B cell (primary cell): ENCODE measurements at regions not wholly inside any gene's neighbourhood (a gene's known extent, or its start where the extent isn't known, plus 50 kb on each side); places are given as distances from the start of the nearest gene placed in this dataset.

Experiments
- EZH2 ChIP-seq: IDR thresholded peaks from 2 replicates; pipeline ENCODE4 v1.6.1; 2012; ENCODE audit warnings: borderline replicate concordance, low read depth, mild to moderate bottlenecking, moderate library complexity, low read length; ENCODE audit not compliant: insufficient read depth, poor library complexity, severe bottlenecking
- TF ChIP-seq, protein P1 (sequence below): fragments of 200-600 bp; IDR thresholded peaks from one replicate; pipeline ENCODE4 v1.8.0; 2022; ENCODE audit warnings: antibody characterized with exemption, mild to moderate bottlenecking

DNA sequence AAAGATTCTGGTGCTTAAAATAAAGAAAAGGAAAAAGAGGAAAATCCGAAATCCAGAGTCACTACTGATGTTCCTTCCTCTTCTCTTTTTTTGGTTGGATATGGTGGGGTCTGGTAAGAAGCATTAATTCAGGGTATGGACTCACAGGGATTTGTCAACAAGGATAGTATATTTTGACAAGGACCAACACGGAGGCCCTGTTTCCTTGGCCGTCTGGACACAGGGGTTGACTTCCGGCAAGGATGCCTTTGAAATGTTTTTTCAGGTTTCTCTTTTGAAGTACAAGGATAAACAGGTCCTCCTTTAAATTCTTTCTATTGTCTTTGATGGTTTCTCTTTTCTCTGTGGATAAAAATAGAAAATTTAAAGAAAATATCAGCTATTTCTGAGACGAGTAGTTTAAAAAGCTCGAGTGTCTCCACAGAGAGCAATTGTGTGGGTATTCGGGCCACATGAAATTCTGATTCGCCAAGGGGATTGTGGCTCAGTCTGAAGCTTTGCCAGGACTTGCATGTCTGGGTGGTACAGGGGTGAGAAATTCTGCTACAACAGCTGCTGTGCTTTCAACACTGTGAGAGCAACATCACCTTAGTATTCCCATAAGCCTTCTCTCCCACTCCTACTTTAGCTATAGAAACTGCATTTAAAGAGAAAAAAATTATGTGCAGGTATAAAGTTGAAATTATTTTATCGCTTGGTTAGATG is 88.5 kb upstream of the CSRP2 start:
- TF ChIP-seq, protein P1, sequence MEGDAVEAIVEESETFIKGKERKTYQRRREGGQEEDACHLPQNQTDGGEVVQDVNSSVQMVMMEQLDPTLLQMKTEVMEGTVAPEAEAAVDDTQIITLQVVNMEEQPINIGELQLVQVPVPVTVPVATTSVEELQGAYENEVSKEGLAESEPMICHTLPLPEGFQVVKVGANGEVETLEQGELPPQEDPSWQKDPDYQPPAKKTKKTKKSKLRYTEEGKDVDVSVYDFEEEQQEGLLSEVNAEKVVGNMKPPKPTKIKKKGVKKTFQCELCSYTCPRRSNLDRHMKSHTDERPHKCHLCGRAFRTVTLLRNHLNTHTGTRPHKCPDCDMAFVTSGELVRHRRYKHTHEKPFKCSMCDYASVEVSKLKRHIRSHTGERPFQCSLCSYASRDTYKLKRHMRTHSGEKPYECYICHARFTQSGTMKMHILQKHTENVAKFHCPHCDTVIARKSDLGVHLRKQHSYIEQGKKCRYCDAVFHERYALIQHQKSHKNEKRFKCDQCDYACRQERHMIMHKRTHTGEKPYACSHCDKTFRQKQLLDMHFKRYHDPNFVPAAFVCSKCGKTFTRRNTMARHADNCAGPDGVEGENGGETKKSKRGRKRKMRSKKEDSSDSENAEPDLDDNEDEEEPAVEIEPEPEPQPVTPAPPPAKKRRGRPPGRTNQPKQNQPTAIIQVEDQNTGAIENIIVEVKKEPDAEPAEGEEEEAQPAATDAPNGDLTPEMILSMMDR: no peak
- TF ChIP-seq EZH2: no peak
